Pancreas (tissue), 10 donors: ENCODE measurements at regions not wholly inside any gene's neighbourhood (a gene's known extent, or its start where the extent isn't known, plus 50 kb on each side); places are given as distances from the start of the nearest gene placed in this dataset.

ENCODE experiments used
- ATAC-seq, 4 donors: fragments of 200-7000 bp; cut with Tn5 transposase; one replicate each; pipeline versions ENCODE4 v1.8.0 to v1.9.1; 2020; ENCODE audit warnings: mild to moderate bottlenecking in 4 of 4, moderate library complexity in 4 of 4
- DNase-seq, 6 donors: peaks; one replicate each; pipeline ENCODE4 v3.0.0-alpha.2; 2020
- FAIRE-seq: peaks from 2 replicates; lab custom pipeline; 2012; peaks lifted over from hg19 to GRCh38; lab: Jason Lieb, UNC
- H3K27ac ChIP-seq, 4 donors: fragments of 200-600 bp; sonication (generic); 1 replicate in 3 of 4; 2 replicates in 1 of 4; pipeline versions ENCODE4 v1.5.0 to v1.8.0; 2020
- H3K27me3 ChIP-seq, 4 donors: fragments of 200-600 bp; one replicate each; pipeline ENCODE4 v1.8.0; 2021
- H3K36me3 ChIP-seq, 3 donors: fragments of 200-600 bp; sonication (generic) in 1 of 3; one replicate each; pipeline versions ENCODE4 v1.5.0 to v1.8.0; 2020 to 2021
- H3K4me1 ChIP-seq, 3 donors: fragments of 200-600 bp; one replicate each; pipeline ENCODE4 v1.8.0; 2021
- H3K4me3 ChIP-seq, 4 donors: fragments of 200-600 bp; sonication (generic) in 2 of 4; one replicate each; pipeline versions ENCODE4 v1.5.0 to v1.8.0; 2020 to 2021
- H3K9me3 ChIP-seq, 4 donors: fragments of 200-600 bp; one replicate each; pipeline ENCODE4 v1.8.0; 2021
- whole genome bisulfite sequencing, 2 donors: extraction: QIAGEN DNeasy Blood & Tissue Kit; methylation state at CpG; one replicate each; pipeline ENCODE4 v1.1.7; 2013; 5-methylcytosine and 5-hydroxymethylcytosine counted together
- intact Hi-C, 3 donors: fragments of 100-400 bp; cut with DNase I; formaldehyde crosslinking; loops; one replicate each; pipeline versions ENCODE4 v1.11.1 to v1.14.2; 2022
- TF ChIP-seq, protein P1 (sequence below), 4 donors: fragments of 200-600 bp; sonication (generic) in 3 of 4; IDR thresholded peaks; one replicate each; pipeline versions ENCODE4 v1.5.0 to v1.8.0; 2021; ENCODE audit warnings: antibody characterized with exemption in 4 of 4
- donor health status: healthy with polysubstance abuse.
- donor health status: DM: no; HTN: no; CAD: no; lungs with moderate emphysema.
- donor health status: DM: no; HTN: no; CAD: no.
- donor health status: control.
- donor health status: control.
- donor health status: Bipolar disorder and iron deficiency.
- donor health status: DM: yes; HTN: yes; CAD: no.
- donor health status: DM: no; HTN: no; CAD: no.
- donor health status: DM: no; HTN: no; CAD: no.
- donor health status: DM: yes; HTN: yes; CAD: no.

- TF ChIP-seq, protein P1, sequence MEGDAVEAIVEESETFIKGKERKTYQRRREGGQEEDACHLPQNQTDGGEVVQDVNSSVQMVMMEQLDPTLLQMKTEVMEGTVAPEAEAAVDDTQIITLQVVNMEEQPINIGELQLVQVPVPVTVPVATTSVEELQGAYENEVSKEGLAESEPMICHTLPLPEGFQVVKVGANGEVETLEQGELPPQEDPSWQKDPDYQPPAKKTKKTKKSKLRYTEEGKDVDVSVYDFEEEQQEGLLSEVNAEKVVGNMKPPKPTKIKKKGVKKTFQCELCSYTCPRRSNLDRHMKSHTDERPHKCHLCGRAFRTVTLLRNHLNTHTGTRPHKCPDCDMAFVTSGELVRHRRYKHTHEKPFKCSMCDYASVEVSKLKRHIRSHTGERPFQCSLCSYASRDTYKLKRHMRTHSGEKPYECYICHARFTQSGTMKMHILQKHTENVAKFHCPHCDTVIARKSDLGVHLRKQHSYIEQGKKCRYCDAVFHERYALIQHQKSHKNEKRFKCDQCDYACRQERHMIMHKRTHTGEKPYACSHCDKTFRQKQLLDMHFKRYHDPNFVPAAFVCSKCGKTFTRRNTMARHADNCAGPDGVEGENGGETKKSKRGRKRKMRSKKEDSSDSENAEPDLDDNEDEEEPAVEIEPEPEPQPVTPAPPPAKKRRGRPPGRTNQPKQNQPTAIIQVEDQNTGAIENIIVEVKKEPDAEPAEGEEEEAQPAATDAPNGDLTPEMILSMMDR (IDR thresholded peaks at IDR 0.05), result no peak
- no peak overlapping the region for H3K27ac ChIP-seq
- H3K27me3 ChIP-seq, result no peaks in the 10 kb centered on the region
- no peak for ATAC-seq
- no peak for FAIRE-seq
- H3K36me3 ChIP-seq, result no peaks in the 10 kb centered on the region
- 79 to 90% methylated on average over 1 of the region's 1 CpG for WGBS, 2 donors
- no peaks in the 10 kb centered on the region for H3K4me1 ChIP-seq
- DNase-seq, result no peak
- H3K9me3 ChIP-seq, result no peaks in the 10 kb centered on the region
- H3K4me3 ChIP-seq, result no peak overlapping the region
- intact Hi-C loops, result no loop called here
These were observed 147.8 kb downstream of the SUCLA2 start for GRCh38 chr13:47853236-47853635.

- no peak for ATAC-seq
- TF ChIP-seq, protein P1 (IDR thresholded peaks at IDR 0.05), result no peak
- Histone ChIP-seq H3K4me3 (no peak overlapping the region), H3K27ac (no peak overlapping the region), H3K4me1 (no peaks in the 10 kb centered on the region), H3K9me3 (no peaks in the 10 kb centered on the region), H3K27me3 (no peaks in the 10 kb centered on the region), H3K36me3 (no peaks in the 10 kb centered on the region)
- WGBS, 2 donors, result 49 to 73% methylated on average over 4 of the region's 4 CpGs
- no peak for DNase-seq
- intact Hi-C loops, result no loop called here
- no peak for FAIRE-seq
These were observed 154.2 kb downstream of the SUCLA2 start for GRCh38 chr13:47846886-47847285.

- no peaks in the 10 kb centered on the region for H3K4me1 ChIP-seq
- H3K4me3 ChIP-seq, result no peak overlapping the region
- FAIRE-seq (no peak), DNase-seq (no peak), ATAC-seq (no peak)
- TF ChIP-seq, protein P1 (IDR thresholded peaks at IDR 0.05), result no peak
- no peak overlapping the region for H3K27ac ChIP-seq
- no peaks in the 10 kb centered on the region for H3K27me3 ChIP-seq
- 92 to 95% methylated on average over 1 of the region's 1 CpG for WGBS, 2 donors
- intact Hi-C loops, result no loop called here
- H3K36me3 ChIP-seq, result no peaks in the 10 kb centered on the region
- no peaks in the 10 kb centered on the region for H3K9me3 ChIP-seq
These were observed 155.1 kb downstream of the SUCLA2 start for GRCh38 chr13:47845981-47846380.

GRCh38 chr13:47843005-47843404 is 158.1 kb downstream of the SUCLA2 start:
- FAIRE-seq (no peak), DNase-seq (no peak), ATAC-seq (no peak)
- Histone ChIP-seq H3K27me3 (no peaks in the 10 kb centered on the region), H3K27ac (no peak overlapping the region), H3K4me1 (no peaks in the 10 kb centered on the region), H3K36me3 (no peaks in the 10 kb centered on the region), H3K9me3 (no peaks in the 10 kb centered on the region), H3K4me3 (no peak overlapping the region)
- TF ChIP-seq, protein P1 (IDR thresholded peaks at IDR 0.05), result no peak
- WGBS, 2 donors, result 62 to 77% methylated on average over 4 of the region's 4 CpGs
- intact Hi-C loops, result no loop called here

GRCh38 chr13:47841151-47841550 is 159.9 kb downstream of the SUCLA2 start:
- H3K4me3 ChIP-seq, result no peak overlapping the region
- ATAC-seq, result no peak
- 63 to 71% methylated on average over 4 of the region's 4 CpGs for WGBS, 2 donors
- H3K9me3 ChIP-seq, result no peaks in the 10 kb centered on the region
- H3K27me3 ChIP-seq, result no peaks in the 10 kb centered on the region
- intact Hi-C loops, result no loop called here
- H3K4me1 ChIP-seq, result no peaks in the 10 kb centered on the region
- TF ChIP-seq, protein P1 (IDR thresholded peaks at IDR 0.05), result no peak
- H3K27ac ChIP-seq, result no peak overlapping the region
- H3K36me3 ChIP-seq, result no peaks in the 10 kb centered on the region
- no peak for DNase-seq
- FAIRE-seq, result no peak
